ENCODE measurements at regions not wholly inside any gene's neighbourhood (a gene's known extent, or its start where the extent isn't known, plus 50 kb on each side); places are given as distances from the start of the nearest gene placed in this dataset.

- no peak overlapping the region for H3K27ac Mint-ChIP-seq
- no peaks in the 10 kb centered on the region for H3K4me1 ChIP-seq (ENCODE audit: insufficient read depth, low read length)
- no peak overlapping the region for H3K4me3 Mint-ChIP-seq
- no peaks in the 10 kb centered on the region for H3K4me1 Mint-ChIP-seq
- H3K27ac ChIP-seq (ENCODE audit: low read depth, low read length): no peak overlapping the region
- ChIA-PET POLR2A (no interaction called here), CTCF (no interaction called here)
- H3K27me3 Mint-ChIP-seq: no peaks in the 10 kb centered on the region
- no peak for DNase-seq
- no peaks in the 10 kb centered on the region for H3K9me3 ChIP-seq (ENCODE audit: low read length)
- no peaks in the 10 kb centered on the region for H3K36me3 Mint-ChIP-seq
- no peaks in the 10 kb centered on the region for H3K36me3 ChIP-seq (ENCODE audit: insufficient read depth, low read length)
- H3K27me3 ChIP-seq (ENCODE audit: insufficient read depth, low read length, poor library complexity, severe bottlenecking): no peaks in the 10 kb centered on the region
- no peak overlapping the region for H3K4me3 ChIP-seq (ENCODE audit: low read length)
- H3K9me3 Mint-ChIP-seq: peaks cover 0 to 7% (median 2%) of the 10 kb centered on the region in 5 donors
Measured at GRCh38 chr1:96333522-96334235, 387.9 kb upstream of the PTBP2 start.

- H3K36me3 Mint-ChIP-seq: no peaks in the 10 kb centered on the region
- H3K9me3 Mint-ChIP-seq: peaks cover 0 to 7% (median 2%) of the 10 kb centered on the region in 5 donors
- no peak for DNase-seq
- H3K27me3 Mint-ChIP-seq: no peaks in the 10 kb centered on the region
- no peaks in the 10 kb centered on the region for H3K4me1 Mint-ChIP-seq
- no peaks in the 10 kb centered on the region for H3K27me3 ChIP-seq (ENCODE audit: insufficient read depth, low read length, poor library complexity, severe bottlenecking)
- H3K27ac ChIP-seq (ENCODE audit: low read depth, low read length): no peak overlapping the region
- H3K27ac Mint-ChIP-seq: no peak overlapping the region
- H3K4me1 ChIP-seq (ENCODE audit: insufficient read depth, low read length): no peaks in the 10 kb centered on the region
- no peak overlapping the region for H3K4me3 Mint-ChIP-seq
- no peak overlapping the region for H3K4me3 ChIP-seq (ENCODE audit: low read length)
- POLR2A ChIA-PET: no interaction called here
- H3K9me3 ChIP-seq (ENCODE audit: low read length): no peaks in the 10 kb centered on the region
- CTCF ChIA-PET: no interaction called here
- H3K36me3 ChIP-seq (ENCODE audit: insufficient read depth, low read length): no peaks in the 10 kb centered on the region
Measured at GRCh38 chr1:96334236-96334557, 387.4 kb upstream of the PTBP2 start.

GRCh38 chr1:96338622-96339021 lies 383.0 kb upstream of the PTBP2 start:
- peaks cover 0 to 4% (median 0%) of the 10 kb centered on the region in 5 donors for H3K9me3 Mint-ChIP-seq
- POLR2A ChIA-PET: no interaction called here
- no peaks in the 10 kb centered on the region for H3K4me1 Mint-ChIP-seq

GRCh38 chr1:96340686-96341085 lies 380.9 kb upstream of the PTBP2 start:
- no peak for DNase-seq
- no peaks in the 10 kb centered on the region for H3K9me3 ChIP-seq (ENCODE audit: low read length)
- no peak overlapping the region for H3K4me3 ChIP-seq (ENCODE audit: low read length)
- no peaks in the 10 kb centered on the region for H3K27me3 ChIP-seq (ENCODE audit: insufficient read depth, low read length, poor library complexity, severe bottlenecking)
- H3K27ac Mint-ChIP-seq: no peak overlapping the region
- CTCF ChIA-PET: no interaction called here
- peaks cover 0 to 7% (median 3%) of the 10 kb centered on the region in 5 donors for H3K9me3 Mint-ChIP-seq
- H3K4me1 Mint-ChIP-seq: no peaks in the 10 kb centered on the region
- no peaks in the 10 kb centered on the region for H3K27me3 Mint-ChIP-seq
- H3K27ac ChIP-seq (ENCODE audit: low read depth, low read length): no peak overlapping the region
- POLR2A ChIA-PET: no interaction called here
- H3K36me3 Mint-ChIP-seq: no peaks in the 10 kb centered on the region
- H3K36me3 ChIP-seq (ENCODE audit: insufficient read depth, low read length): no peaks in the 10 kb centered on the region
- no peak overlapping the region for H3K4me3 Mint-ChIP-seq
- H3K4me1 ChIP-seq (ENCODE audit: insufficient read depth, low read length): no peaks in the 10 kb centered on the region

More at GRCh38 chr1:96338622-96339021, 383.0 kb upstream of the PTBP2 start:
- Histone ChIP-seq H3K4me3 (ENCODE audit: low read length) (no peak overlapping the region), H3K27me3 (ENCODE audit: insufficient read depth, low read length, poor library complexity, severe bottlenecking) (no peaks in the 10 kb centered on the region), H3K36me3 (ENCODE audit: insufficient read depth, low read length) (no peaks in the 10 kb centered on the region), H3K9me3 (ENCODE audit: low read length) (no peaks in the 10 kb centered on the region), H3K27ac (ENCODE audit: low read depth, low read length) (no peak overlapping the region), H3K4me1 (ENCODE audit: insufficient read depth, low read length) (no peaks in the 10 kb centered on the region)
- CTCF ChIA-PET: no interaction called here
- DNase-seq: no peak
- H3K27me3 Mint-ChIP-seq: no peaks in the 10 kb centered on the region
- no peaks in the 10 kb centered on the region for H3K36me3 Mint-ChIP-seq
- H3K27ac Mint-ChIP-seq: no peak overlapping the region
- no peak overlapping the region for H3K4me3 Mint-ChIP-seq

- Histone ChIP-seq H3K9me3 (ENCODE audit: low read length) (no peaks in the 10 kb centered on the region), H3K36me3 (ENCODE audit: insufficient read depth, low read length) (no peaks in the 10 kb centered on the region), H3K27me3 (ENCODE audit: insufficient read depth, low read length, poor library complexity, severe bottlenecking) (no peaks in the 10 kb centered on the region), H3K4me1 (ENCODE audit: insufficient read depth, low read length) (no peaks in the 10 kb centered on the region), H3K4me3 (ENCODE audit: low read length) (no peak overlapping the region), H3K27ac (ENCODE audit: low read depth, low read length) (no peak overlapping the region)
- H3K9me3 Mint-ChIP-seq: peaks cover 0 to 7% (median 0%) of the 10 kb centered on the region in 5 donors
- H3K4me3 Mint-ChIP-seq: no peak overlapping the region
- no peaks in the 10 kb centered on the region for H3K4me1 Mint-ChIP-seq
- H3K27me3 Mint-ChIP-seq: no peaks in the 10 kb centered on the region
- POLR2A ChIA-PET: no interaction called here
- CTCF ChIA-PET: no interaction called here
- H3K27ac Mint-ChIP-seq: no peak overlapping the region
- no peaks in the 10 kb centered on the region for H3K36me3 Mint-ChIP-seq
- no peak for DNase-seq
Measured at GRCh38 chr1:96346719-96347118, 374.9 kb upstream of the PTBP2 start.

- Mint-ChIP-seq H3K4me1 (no peaks in the 10 kb centered on the region), H3K36me3 (no peaks in the 10 kb centered on the region), H3K27me3 (no peaks in the 10 kb centered on the region), H3K4me3 (no peak overlapping the region), H3K27ac (no peak overlapping the region), H3K9me3 (peaks cover 0 to 3% (median 0%) of the 10 kb centered on the region in 5 donors)
- no peak overlapping the region for H3K27ac ChIP-seq (ENCODE audit: low read depth, low read length)
- no peaks in the 10 kb centered on the region for H3K36me3 ChIP-seq (ENCODE audit: insufficient read depth, low read length)
- POLR2A ChIA-PET: no interaction called here
- no peaks in the 10 kb centered on the region for H3K9me3 ChIP-seq (ENCODE audit: low read length)
- no peak overlapping the region for H3K4me3 ChIP-seq (ENCODE audit: low read length)
- no peak for DNase-seq
- CTCF ChIA-PET: no interaction called here
- no peaks in the 10 kb centered on the region for H3K4me1 ChIP-seq (ENCODE audit: insufficient read depth, low read length)
- no peaks in the 10 kb centered on the region for H3K27me3 ChIP-seq (ENCODE audit: insufficient read depth, low read length, poor library complexity, severe bottlenecking)
Measured at GRCh38 chr1:96349896-96350295, 371.7 kb upstream of the PTBP2 start.

- H3K36me3 Mint-ChIP-seq: no peaks in the 10 kb centered on the region
- Histone ChIP-seq H3K27ac (ENCODE audit: low read depth, low read length) (no peak overlapping the region), H3K36me3 (ENCODE audit: insufficient read depth, low read length) (no peaks in the 10 kb centered on the region), H3K27me3 (ENCODE audit: insufficient read depth, low read length, poor library complexity, severe bottlenecking) (no peaks in the 10 kb centered on the region), H3K9me3 (ENCODE audit: low read length) (no peaks in the 10 kb centered on the region), H3K4me1 (ENCODE audit: insufficient read depth, low read length) (no peaks in the 10 kb centered on the region), H3K4me3 (ENCODE audit: low read length) (no peak overlapping the region)
- no peak overlapping the region for H3K27ac Mint-ChIP-seq
- CTCF ChIA-PET: no interaction called here
- POLR2A ChIA-PET: no interaction called here
- peaks cover 0 to 3% (median 0%) of the 10 kb centered on the region in 5 donors for H3K9me3 Mint-ChIP-seq
- no peaks in the 10 kb centered on the region for H3K4me1 Mint-ChIP-seq
- DNase-seq: no peak
- H3K27me3 Mint-ChIP-seq: no peaks in the 10 kb centered on the region
- no peak overlapping the region for H3K4me3 Mint-ChIP-seq
Measured at GRCh38 chr1:96352733-96353132, 368.9 kb upstream of the PTBP2 start.

GRCh38 chr1:96355521-96355920 lies 366.1 kb upstream of the PTBP2 start:
- DNase-seq: no peak
- ChIA-PET CTCF (no interaction called here), POLR2A (no interaction called here)
- Histone ChIP-seq H3K4me1 (ENCODE audit: insufficient read depth, low read length) (no peaks in the 10 kb centered on the region), H3K27ac (ENCODE audit: low read depth, low read length) (no peak overlapping the region), H3K27me3 (ENCODE audit: insufficient read depth, low read length, poor library complexity, severe bottlenecking) (no peaks in the 10 kb centered on the region), H3K4me3 (ENCODE audit: low read length) (no peak overlapping the region), H3K36me3 (ENCODE audit: insufficient read depth, low read length) (no peaks in the 10 kb centered on the region), H3K9me3 (ENCODE audit: low read length) (no peaks in the 10 kb centered on the region)
- Mint-ChIP-seq H3K4me3 (no peak overlapping the region), H3K27me3 (no peaks in the 10 kb centered on the region), H3K27ac (no peak overlapping the region), H3K4me1 (no peaks in the 10 kb centered on the region), H3K9me3 (peaks cover 0 to 3% (median 0%) of the 10 kb centered on the region in 5 donors), H3K36me3 (no peaks in the 10 kb centered on the region)

- ChIA-PET CTCF (no interaction called here), POLR2A (no interaction called here)
- Histone ChIP-seq H3K27me3 (ENCODE audit: insufficient read depth, low read length, poor library complexity, severe bottlenecking) (no peaks in the 10 kb centered on the region), H3K4me3 (ENCODE audit: low read length) (no peak overlapping the region), H3K9me3 (ENCODE audit: low read length) (no peaks in the 10 kb centered on the region), H3K36me3 (ENCODE audit: insufficient read depth, low read length) (no peaks in the 10 kb centered on the region), H3K27ac (ENCODE audit: low read depth, low read length) (no peak overlapping the region), H3K4me1 (ENCODE audit: insufficient read depth, low read length) (no peaks in the 10 kb centered on the region)
- peaks cover 0 to 3% (median 0%) of the 10 kb centered on the region in 5 donors for H3K9me3 Mint-ChIP-seq
- no peaks in the 10 kb centered on the region for H3K36me3 Mint-ChIP-seq
- H3K27me3 Mint-ChIP-seq: no peaks in the 10 kb centered on the region
- H3K4me1 Mint-ChIP-seq: no peaks in the 10 kb centered on the region
- DNase-seq: no peak
- no peak overlapping the region for H3K4me3 Mint-ChIP-seq
- no peak overlapping the region for H3K27ac Mint-ChIP-seq
Measured at GRCh38 chr1:96355961-96356360, 365.6 kb upstream of the PTBP2 start.

Data from CD8-positive, alpha-beta memory T cell (primary cell).